GM23338 (cell line): ENCODE measurements at regions not wholly inside any gene's neighbourhood (a gene's known extent, or its start where the extent isn't known, plus 50 kb on each side); places are given as distances from the start of the nearest gene placed in this dataset.

ENCODE experiments used
- ATAC-seq: fragments of 200-7000 bp; cut with Tn5 transposase; 3 replicates; pipeline ENCODE4 v1.9.1; 2020
- DNase-seq: peaks from one replicate; pipeline ENCODE4 v3.0.0-alpha.2; 2015; ENCODE audit warnings: low spot score
- H2AFZ ChIP-seq: fragments of 200-600 bp; sonication (generic); 2 replicates; pipeline ENCODE4 v1.8.0; 2016; ENCODE audit warnings: antibody characterized with exemption, mild to moderate bottlenecking, moderate library complexity
- H3F3A ChIP-seq: fragments of 200-600 bp; sonication (generic); replicated peaks from 2 replicates; pipeline ENCODE4 v1.8.0; 2017; ENCODE audit warnings: antibody characterized with exemption, mixed run types, low read depth
- H3K27ac ChIP-seq: fragments of 200-600 bp; sonication (generic); 2 replicates; pipeline ENCODE4 v1.6.1; 2016; ENCODE audit warnings: low read depth
- H3K27me3 ChIP-seq: fragments of 200-600 bp; sonication (generic); 2 replicates; pipeline ENCODE4 v1.8.0; 2016; ENCODE audit warnings: mild to moderate bottlenecking, mixed run types, moderate library complexity; ENCODE audit not compliant: insufficient read depth
- H3K36me3 ChIP-seq: fragments of 200-600 bp; sonication (generic); 2 replicates; pipeline ENCODE4 v1.8.0; 2016; ENCODE audit warnings: mild to moderate bottlenecking; ENCODE audit not compliant: insufficient read depth
- H3K4me1 ChIP-seq: fragments of 200-600 bp; sonication (generic); 2 replicates; pipeline ENCODE4 v1.8.0; 2016; ENCODE audit warnings: mild to moderate bottlenecking, moderate library complexity; ENCODE audit not compliant: insufficient read depth
- H3K4me2 ChIP-seq: fragments of 200-600 bp; sonication (generic); 2 replicates; pipeline ENCODE4 v1.7.1; 2017; ENCODE audit warnings: mixed run types
- H3K4me3 ChIP-seq: fragments of 200-600 bp; sonication (generic); 2 replicates; pipeline ENCODE4 v1.6.1; 2016; ENCODE audit warnings: mixed run types
- H3K79me2 ChIP-seq: fragments of 200-600 bp; sonication (generic); replicated peaks from 2 replicates; pipeline ENCODE4 v1.8.0; 2017; ENCODE audit warnings: mild to moderate bottlenecking; ENCODE audit not compliant: insufficient read depth
- H3K9me2 ChIP-seq: fragments of 200-600 bp; sonication (generic); 2 replicates; pipeline ENCODE4 v1.8.0; 2017; ENCODE audit not compliant: insufficient read depth
- H4K20me1 ChIP-seq: fragments of 200-600 bp; sonication (generic); replicated peaks from 2 replicates; pipeline ENCODE4 v1.8.0; 2017; ENCODE audit warnings: mild to moderate bottlenecking; ENCODE audit not compliant: insufficient read depth
- H3K27ac Mint-ChIP-seq: 2 replicates; pipeline ENCODE4 v1.8.0; 2020; ENCODE audit warnings: inconsistent platforms, mild to moderate bottlenecking, moderate library complexity, mixed read lengths
- H3K27me3 Mint-ChIP-seq: 3 replicates; pipeline ENCODE4 v1.8.0; 2022; ENCODE audit warnings: low read depth, mild to moderate bottlenecking, moderate library complexity, mixed read lengths, inconsistent platforms; ENCODE audit not compliant: insufficient read depth, poor library complexity
- H3K36me3 Mint-ChIP-seq: 3 replicates; pipeline ENCODE4 v1.8.0; 2021; ENCODE audit warnings: low read depth, mild to moderate bottlenecking, inconsistent platforms, moderate library complexity, mixed read lengths
- H3K4me1 Mint-ChIP-seq: 3 replicates; pipeline ENCODE4 v1.8.0; 2020; ENCODE audit warnings: mild to moderate bottlenecking, inconsistent platforms, mixed read lengths
- H3K4me3 Mint-ChIP-seq: 3 replicates; pipeline ENCODE4 v1.8.0; 2021; ENCODE audit warnings: moderate library complexity, mild to moderate bottlenecking, inconsistent platforms, mixed read lengths
- H3K9me3 Mint-ChIP-seq: 3 replicates; pipeline ENCODE4 v1.8.0; 2020; ENCODE audit warnings: moderate library complexity, mild to moderate bottlenecking, inconsistent platforms, mixed read lengths
- CREB1 ChIP-seq: fragments of 250-450 bp; sonication (Bioruptor Pico); IDR thresholded peaks from 2 replicates; pipeline ENCODE4 v1.5.0; 2020; ENCODE audit warnings: low read depth, mild to moderate bottlenecking, moderate library complexity
- EZH2 ChIP-seq: fragments of 200-600 bp; sonication (generic); IDR thresholded peaks from one replicate; pipeline ENCODE4 v1.8.0; 2017; ENCODE audit warnings: antibody characterized with exemption, mild to moderate bottlenecking, low read depth; ENCODE audit not compliant: unreplicated experiment
- EZH2phosphoT487 ChIP-seq: fragments of 200-600 bp; sonication (generic); IDR thresholded peaks from one replicate; pipeline ENCODE4 v1.8.1; 2018; ENCODE audit warnings: antibody characterized with exemption; ENCODE audit not compliant: unreplicated experiment
- JUNB ChIP-seq: IDR thresholded peaks from one replicate; pipeline ENCODE4 v1.6.1; 2016; ENCODE audit warnings: antibody characterized with exemption; ENCODE audit not compliant: unreplicated experiment
- NANOG ChIP-seq: IDR thresholded peaks from 2 replicates; pipeline ENCODE4 v1.6.1; 2016; ENCODE audit warnings: antibody characterized with exemption, borderline replicate concordance
- POLR2AphosphoS5 ChIP-seq: IDR thresholded peaks from 2 replicates; pipeline ENCODE4 v1.6.1; 2016; ENCODE audit warnings: antibody characterized with exemption, low read depth
- STAT1 ChIP-seq: IDR thresholded peaks from one replicate; pipeline ENCODE4 v1.6.1; 2016; ENCODE audit warnings: antibody characterized with exemption; ENCODE audit not compliant: unreplicated experiment
- ZNF114 ChIP-seq: fragments of 250-450 bp; sonication (Bioruptor Pico); IDR thresholded peaks from 2 replicates; pipeline ENCODE4 v1.5.0; 2020; ENCODE audit warnings: mild to moderate bottlenecking, moderate library complexity
- ZNF331 ChIP-seq: fragments of 250-450 bp; sonication (Bioruptor Pico); IDR thresholded peaks from 2 replicates; pipeline ENCODE4 v1.5.0; 2020; ENCODE audit warnings: low read depth, mild to moderate bottlenecking, moderate library complexity
- TF ChIP-seq, protein P1 (sequence below), 2 experiments: fragments of 200-600 bp in 1 of 2; sonication (generic) in 1 of 2; conservative IDR thresholded peaks; 2 replicates each; pipeline versions ENCODE4 v1.5.1 to v1.6.1; 2016 to 2017; ENCODE audit warnings: antibody characterized with exemption in 2 of 2, low read depth in 2 of 2, mild to moderate bottlenecking in 2 of 2, moderate library complexity in 1 of 2
- TF ChIP-seq, protein P2 (sequence below): fragments of 250-450 bp; sonication (Bioruptor Pico); IDR thresholded peaks from 2 replicates; pipeline ENCODE4 v1.5.0; 2020; ENCODE audit warnings: mild to moderate bottlenecking, moderate library complexity
- TF ChIP-seq, protein P3 (sequence below): IDR thresholded peaks from one replicate; pipeline ENCODE4 v1.6.1; 2018; ENCODE audit warnings: antibody characterized with exemption; ENCODE audit not compliant: unreplicated experiment
- TF ChIP-seq, protein P4 (sequence below): IDR thresholded peaks from 2 replicates; pipeline ENCODE4 v1.6.1; 2016; ENCODE audit warnings: antibody characterized with exemption

DNA sequence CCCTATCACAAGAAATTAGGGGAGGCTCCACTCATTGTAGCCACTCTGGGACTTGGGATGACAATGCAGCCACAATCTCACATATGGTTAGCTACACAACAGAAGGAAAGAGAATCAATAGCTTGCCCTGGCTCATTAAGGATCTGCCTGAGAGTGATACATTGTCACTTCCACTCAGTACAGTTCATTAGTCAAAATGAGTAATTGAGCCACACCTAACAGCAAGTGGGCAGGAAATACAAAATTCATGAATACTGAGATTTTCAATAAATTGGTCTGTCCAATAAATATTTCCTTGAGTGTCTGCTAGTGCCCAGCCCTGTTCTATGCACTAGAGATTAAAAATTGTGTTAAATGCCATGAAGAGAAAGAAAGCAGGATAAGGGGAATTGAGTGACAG lies 231.3 kb upstream of the NR4A3 start:
- Mint-ChIP-seq H3K27ac (no peak overlapping the region), H3K36me3 (no peaks in the 10 kb centered on the region), H3K4me1 (no peaks in the 10 kb centered on the region), H3K9me3 (no peaks in the 10 kb centered on the region), H3K4me3 (no peak overlapping the region), H3K27me3 (peaks cover 1% of the 10 kb centered on the region)
- H3K36me3 ChIP-seq: no peaks in the 10 kb centered on the region
- H3K4me2 ChIP-seq: no peak overlapping the region
- no peak overlapping the region for H2AFZ ChIP-seq
- H3K79me2 ChIP-seq: no peaks in the 10 kb centered on the region
- ATAC-seq (no peak), DNase-seq (no peak)
- TF ChIP-seq CREB1 (CRISPR knock-in tag) (no peak), ZNF114 (CRISPR knock-in tag) (no peak), POLR2AphosphoS5 (no peak), NANOG (no peak), JUNB (no peak), EZH2 (no peak), STAT1 (no peak), ZNF331 (no peak), EZH2phosphoT487 (no peak)
- TF ChIP-seq, protein P1, sequence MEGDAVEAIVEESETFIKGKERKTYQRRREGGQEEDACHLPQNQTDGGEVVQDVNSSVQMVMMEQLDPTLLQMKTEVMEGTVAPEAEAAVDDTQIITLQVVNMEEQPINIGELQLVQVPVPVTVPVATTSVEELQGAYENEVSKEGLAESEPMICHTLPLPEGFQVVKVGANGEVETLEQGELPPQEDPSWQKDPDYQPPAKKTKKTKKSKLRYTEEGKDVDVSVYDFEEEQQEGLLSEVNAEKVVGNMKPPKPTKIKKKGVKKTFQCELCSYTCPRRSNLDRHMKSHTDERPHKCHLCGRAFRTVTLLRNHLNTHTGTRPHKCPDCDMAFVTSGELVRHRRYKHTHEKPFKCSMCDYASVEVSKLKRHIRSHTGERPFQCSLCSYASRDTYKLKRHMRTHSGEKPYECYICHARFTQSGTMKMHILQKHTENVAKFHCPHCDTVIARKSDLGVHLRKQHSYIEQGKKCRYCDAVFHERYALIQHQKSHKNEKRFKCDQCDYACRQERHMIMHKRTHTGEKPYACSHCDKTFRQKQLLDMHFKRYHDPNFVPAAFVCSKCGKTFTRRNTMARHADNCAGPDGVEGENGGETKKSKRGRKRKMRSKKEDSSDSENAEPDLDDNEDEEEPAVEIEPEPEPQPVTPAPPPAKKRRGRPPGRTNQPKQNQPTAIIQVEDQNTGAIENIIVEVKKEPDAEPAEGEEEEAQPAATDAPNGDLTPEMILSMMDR (conservative IDR thresholded peaks at IDR 0.05; ENCODE audit: low read depth in 2 of 2): no peak
- TF ChIP-seq, protein P2, sequence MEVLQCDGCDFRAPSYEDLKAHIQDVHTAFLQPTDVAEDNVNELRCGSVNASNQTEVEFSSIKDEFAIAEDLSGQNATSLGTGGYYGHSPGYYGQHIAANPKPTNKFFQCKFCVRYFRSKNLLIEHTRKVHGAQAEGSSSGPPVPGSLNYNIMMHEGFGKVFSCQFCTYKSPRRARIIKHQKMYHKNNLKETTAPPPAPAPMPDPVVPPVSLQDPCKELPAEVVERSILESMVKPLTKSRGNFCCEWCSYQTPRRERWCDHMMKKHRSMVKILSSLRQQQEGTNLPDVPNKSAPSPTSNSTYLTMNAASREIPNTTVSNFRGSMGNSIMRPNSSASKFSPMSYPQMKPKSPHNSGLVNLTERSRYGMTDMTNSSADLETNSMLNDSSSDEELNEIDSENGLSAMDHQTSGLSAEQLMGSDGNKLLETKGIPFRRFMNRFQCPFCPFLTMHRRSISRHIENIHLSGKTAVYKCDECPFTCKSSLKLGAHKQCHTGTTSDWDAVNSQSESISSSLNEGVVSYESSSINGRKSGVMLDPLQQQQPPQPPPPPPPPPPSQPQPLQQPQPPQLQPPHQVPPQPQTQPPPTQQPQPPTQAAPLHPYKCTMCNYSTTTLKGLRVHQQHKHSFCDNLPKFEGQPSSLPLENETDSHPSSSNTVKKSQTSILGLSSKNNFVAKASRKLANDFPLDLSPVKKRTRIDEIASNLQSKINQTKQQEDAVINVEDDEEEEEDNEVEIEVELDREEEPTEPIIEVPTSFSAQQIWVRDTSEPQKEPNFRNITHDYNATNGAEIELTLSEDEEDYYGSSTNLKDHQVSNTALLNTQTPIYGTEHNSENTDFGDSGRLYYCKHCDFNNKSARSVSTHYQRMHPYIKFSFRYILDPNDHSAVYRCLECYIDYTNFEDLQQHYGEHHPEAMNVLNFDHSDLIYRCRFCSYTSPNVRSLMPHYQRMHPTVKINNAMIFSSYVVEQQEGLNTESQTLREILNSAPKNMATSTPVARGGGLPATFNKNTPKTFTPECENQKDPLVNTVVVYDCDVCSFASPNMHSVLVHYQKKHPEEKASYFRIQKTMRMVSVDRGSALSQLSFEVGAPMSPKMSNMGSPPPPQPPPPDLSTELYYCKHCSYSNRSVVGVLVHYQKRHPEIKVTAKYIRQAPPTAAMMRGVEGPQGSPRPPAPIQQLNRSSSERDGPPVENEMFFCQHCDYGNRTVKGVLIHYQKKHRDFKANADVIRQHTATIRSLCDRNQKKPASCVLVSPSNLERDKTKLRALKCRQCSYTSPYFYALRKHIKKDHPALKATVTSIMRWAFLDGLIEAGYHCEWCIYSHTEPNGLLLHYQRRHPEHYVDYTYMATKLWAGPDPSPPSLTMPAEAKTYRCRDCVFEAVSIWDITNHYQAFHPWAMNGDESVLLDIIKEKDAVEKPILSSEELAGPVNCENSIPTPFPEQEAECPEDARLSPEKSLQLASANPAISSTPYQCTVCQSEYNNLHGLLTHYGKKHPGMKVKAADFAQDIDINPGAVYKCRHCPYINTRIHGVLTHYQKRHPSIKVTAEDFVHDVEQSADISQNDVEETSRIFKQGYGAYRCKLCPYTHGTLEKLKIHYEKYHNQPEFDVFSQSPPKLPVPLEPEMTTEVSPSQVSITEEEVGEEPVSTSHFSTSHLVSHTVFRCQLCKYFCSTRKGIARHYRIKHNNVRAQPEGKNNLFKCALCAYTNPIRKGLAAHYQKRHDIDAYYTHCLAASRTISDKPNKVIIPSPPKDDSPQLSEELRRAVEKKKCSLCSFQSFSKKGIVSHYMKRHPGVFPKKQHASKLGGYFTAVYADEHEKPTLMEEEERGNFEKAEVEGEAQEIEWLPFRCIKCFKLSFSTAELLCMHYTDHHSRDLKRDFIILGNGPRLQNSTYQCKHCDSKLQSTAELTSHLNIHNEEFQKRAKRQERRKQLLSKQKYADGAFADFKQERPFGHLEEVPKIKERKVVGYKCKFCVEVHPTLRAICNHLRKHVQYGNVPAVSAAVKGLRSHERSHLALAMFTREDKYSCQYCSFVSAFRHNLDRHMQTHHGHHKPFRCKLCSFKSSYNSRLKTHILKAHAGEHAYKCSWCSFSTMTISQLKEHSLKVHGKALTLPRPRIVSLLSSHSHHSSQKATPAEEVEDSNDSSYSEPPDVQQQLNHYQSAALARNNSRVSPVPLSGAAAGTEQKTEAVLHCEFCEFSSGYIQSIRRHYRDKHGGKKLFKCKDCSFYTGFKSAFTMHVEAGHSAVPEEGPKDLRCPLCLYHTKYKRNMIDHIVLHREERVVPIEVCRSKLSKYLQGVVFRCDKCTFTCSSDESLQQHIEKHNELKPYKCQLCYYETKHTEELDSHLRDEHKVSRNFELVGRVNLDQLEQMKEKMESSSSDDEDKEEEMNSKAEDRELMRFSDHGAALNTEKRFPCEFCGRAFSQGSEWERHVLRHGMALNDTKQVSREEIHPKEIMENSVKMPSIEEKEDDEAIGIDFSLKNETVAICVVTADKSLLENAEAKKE (CRISPR knock-in tag): no peak
- TF ChIP-seq, protein P3, sequence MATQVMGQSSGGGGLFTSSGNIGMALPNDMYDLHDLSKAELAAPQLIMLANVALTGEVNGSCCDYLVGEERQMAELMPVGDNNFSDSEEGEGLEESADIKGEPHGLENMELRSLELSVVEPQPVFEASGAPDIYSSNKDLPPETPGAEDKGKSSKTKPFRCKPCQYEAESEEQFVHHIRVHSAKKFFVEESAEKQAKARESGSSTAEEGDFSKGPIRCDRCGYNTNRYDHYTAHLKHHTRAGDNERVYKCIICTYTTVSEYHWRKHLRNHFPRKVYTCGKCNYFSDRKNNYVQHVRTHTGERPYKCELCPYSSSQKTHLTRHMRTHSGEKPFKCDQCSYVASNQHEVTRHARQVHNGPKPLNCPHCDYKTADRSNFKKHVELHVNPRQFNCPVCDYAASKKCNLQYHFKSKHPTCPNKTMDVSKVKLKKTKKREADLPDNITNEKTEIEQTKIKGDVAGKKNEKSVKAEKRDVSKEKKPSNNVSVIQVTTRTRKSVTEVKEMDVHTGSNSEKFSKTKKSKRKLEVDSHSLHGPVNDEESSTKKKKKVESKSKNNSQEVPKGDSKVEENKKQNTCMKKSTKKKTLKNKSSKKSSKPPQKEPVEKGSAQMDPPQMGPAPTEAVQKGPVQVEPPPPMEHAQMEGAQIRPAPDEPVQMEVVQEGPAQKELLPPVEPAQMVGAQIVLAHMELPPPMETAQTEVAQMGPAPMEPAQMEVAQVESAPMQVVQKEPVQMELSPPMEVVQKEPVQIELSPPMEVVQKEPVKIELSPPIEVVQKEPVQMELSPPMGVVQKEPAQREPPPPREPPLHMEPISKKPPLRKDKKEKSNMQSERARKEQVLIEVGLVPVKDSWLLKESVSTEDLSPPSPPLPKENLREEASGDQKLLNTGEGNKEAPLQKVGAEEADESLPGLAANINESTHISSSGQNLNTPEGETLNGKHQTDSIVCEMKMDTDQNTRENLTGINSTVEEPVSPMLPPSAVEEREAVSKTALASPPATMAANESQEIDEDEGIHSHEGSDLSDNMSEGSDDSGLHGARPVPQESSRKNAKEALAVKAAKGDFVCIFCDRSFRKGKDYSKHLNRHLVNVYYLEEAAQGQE: no peak
- TF ChIP-seq, protein P4, sequence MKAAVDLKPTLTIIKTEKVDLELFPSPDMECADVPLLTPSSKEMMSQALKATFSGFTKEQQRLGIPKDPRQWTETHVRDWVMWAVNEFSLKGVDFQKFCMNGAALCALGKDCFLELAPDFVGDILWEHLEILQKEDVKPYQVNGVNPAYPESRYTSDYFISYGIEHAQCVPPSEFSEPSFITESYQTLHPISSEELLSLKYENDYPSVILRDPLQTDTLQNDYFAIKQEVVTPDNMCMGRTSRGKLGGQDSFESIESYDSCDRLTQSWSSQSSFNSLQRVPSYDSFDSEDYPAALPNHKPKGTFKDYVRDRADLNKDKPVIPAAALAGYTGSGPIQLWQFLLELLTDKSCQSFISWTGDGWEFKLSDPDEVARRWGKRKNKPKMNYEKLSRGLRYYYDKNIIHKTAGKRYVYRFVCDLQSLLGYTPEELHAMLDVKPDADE: no peak
- H3K27ac ChIP-seq: no peak overlapping the region
- H4K20me1 ChIP-seq: no peaks in the 10 kb centered on the region
- no peak overlapping the region for H3K4me3 ChIP-seq
- H3K4me1 ChIP-seq: no peaks in the 10 kb centered on the region
- no peaks in the 10 kb centered on the region for H3K27me3 ChIP-seq
- H3F3A ChIP-seq: no peaks in the 10 kb centered on the region
- 0 out of 2 replicates have a peak, but pooled peaks cover 4% of the 10 kb centered on the region for H3K9me2 ChIP-seq
